Neural progenitor cell (in vitro differentiated cells): ENCODE measurements at regions not wholly inside any gene's neighbourhood (a gene's known extent, or its start where the extent isn't known, plus 50 kb on each side); places are given as distances from the start of the nearest gene placed in this dataset.

Experiments
- EZH2 ChIP-seq: fragments of 200-600 bp; sonication (generic); IDR thresholded peaks from 2 replicates; pipeline ENCODE4 v1.6.1; 2017; ENCODE audit warnings: antibody characterized with exemption, mild to moderate bottlenecking, moderate library complexity
- EZH2phosphoT487 ChIP-seq: fragments of 200-600 bp; sonication (generic); IDR thresholded peaks from 2 replicates; pipeline ENCODE4 v1.6.1; 2017; ENCODE audit warnings: antibody characterized with exemption
- TF ChIP-seq, protein P1 (sequence below): fragments of 200-600 bp; sonication (generic); IDR thresholded peaks from 2 replicates; pipeline ENCODE4 v1.5.1; 2017; ENCODE audit warnings: antibody characterized with exemption, mild to moderate bottlenecking

DNA sequence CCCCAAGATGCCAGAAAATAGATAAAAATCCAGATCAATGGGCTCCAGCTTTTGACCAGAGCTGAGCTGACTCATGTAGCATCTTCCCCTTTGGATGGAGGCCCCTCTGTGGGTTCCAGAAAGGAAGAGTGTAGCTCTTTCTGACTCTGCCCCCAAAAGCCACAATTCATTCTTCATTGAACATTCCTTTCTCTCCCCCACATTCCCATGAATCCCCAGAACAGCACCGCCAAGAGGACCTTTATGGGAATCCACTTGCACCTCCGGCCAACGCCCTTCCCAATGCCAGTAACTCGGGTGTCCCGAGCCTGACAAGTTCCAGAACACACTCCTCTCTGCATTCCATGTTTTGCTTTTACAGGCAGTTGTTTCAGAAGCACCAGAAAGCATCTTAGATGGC lies 210.6 kb upstream of the DIO3 start:
- TF ChIP-seq, protein P1, sequence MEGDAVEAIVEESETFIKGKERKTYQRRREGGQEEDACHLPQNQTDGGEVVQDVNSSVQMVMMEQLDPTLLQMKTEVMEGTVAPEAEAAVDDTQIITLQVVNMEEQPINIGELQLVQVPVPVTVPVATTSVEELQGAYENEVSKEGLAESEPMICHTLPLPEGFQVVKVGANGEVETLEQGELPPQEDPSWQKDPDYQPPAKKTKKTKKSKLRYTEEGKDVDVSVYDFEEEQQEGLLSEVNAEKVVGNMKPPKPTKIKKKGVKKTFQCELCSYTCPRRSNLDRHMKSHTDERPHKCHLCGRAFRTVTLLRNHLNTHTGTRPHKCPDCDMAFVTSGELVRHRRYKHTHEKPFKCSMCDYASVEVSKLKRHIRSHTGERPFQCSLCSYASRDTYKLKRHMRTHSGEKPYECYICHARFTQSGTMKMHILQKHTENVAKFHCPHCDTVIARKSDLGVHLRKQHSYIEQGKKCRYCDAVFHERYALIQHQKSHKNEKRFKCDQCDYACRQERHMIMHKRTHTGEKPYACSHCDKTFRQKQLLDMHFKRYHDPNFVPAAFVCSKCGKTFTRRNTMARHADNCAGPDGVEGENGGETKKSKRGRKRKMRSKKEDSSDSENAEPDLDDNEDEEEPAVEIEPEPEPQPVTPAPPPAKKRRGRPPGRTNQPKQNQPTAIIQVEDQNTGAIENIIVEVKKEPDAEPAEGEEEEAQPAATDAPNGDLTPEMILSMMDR = peak; percentile 7
- no peak for TF ChIP-seq EZH2
- no peak for TF ChIP-seq EZH2phosphoT487
